ENCODE measurements at regions not wholly inside any gene's neighbourhood (a gene's known extent, or its start where the extent isn't known, plus 50 kb on each side); places are given as distances from the start of the nearest gene placed in this dataset.

DNA sequence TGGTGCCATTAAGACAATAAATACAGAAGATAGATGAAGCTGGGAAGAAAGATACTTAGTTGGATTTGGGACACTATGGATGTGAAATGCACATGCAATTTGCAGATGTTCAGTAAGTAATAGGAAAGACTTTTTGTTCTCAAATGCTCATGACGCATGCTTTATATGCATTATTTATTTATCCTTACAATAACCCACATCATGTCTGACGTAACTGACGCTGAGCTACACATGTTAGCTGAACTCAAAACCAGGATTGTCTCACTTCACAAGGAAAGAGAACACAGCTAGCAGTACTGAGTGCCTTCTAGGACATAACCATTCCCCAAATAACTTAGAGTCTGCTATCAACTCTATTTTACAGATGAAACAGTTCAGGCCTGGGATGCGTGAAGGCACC is 463.4 kb downstream of the FGF9 start:
- TF ChIP-seq, protein P1, sequence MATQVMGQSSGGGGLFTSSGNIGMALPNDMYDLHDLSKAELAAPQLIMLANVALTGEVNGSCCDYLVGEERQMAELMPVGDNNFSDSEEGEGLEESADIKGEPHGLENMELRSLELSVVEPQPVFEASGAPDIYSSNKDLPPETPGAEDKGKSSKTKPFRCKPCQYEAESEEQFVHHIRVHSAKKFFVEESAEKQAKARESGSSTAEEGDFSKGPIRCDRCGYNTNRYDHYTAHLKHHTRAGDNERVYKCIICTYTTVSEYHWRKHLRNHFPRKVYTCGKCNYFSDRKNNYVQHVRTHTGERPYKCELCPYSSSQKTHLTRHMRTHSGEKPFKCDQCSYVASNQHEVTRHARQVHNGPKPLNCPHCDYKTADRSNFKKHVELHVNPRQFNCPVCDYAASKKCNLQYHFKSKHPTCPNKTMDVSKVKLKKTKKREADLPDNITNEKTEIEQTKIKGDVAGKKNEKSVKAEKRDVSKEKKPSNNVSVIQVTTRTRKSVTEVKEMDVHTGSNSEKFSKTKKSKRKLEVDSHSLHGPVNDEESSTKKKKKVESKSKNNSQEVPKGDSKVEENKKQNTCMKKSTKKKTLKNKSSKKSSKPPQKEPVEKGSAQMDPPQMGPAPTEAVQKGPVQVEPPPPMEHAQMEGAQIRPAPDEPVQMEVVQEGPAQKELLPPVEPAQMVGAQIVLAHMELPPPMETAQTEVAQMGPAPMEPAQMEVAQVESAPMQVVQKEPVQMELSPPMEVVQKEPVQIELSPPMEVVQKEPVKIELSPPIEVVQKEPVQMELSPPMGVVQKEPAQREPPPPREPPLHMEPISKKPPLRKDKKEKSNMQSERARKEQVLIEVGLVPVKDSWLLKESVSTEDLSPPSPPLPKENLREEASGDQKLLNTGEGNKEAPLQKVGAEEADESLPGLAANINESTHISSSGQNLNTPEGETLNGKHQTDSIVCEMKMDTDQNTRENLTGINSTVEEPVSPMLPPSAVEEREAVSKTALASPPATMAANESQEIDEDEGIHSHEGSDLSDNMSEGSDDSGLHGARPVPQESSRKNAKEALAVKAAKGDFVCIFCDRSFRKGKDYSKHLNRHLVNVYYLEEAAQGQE (IDR thresholded peaks at IDR 0.05; ENCODE audit: unreplicated experiment): no peak
- TF ChIP-seq, protein P2, sequence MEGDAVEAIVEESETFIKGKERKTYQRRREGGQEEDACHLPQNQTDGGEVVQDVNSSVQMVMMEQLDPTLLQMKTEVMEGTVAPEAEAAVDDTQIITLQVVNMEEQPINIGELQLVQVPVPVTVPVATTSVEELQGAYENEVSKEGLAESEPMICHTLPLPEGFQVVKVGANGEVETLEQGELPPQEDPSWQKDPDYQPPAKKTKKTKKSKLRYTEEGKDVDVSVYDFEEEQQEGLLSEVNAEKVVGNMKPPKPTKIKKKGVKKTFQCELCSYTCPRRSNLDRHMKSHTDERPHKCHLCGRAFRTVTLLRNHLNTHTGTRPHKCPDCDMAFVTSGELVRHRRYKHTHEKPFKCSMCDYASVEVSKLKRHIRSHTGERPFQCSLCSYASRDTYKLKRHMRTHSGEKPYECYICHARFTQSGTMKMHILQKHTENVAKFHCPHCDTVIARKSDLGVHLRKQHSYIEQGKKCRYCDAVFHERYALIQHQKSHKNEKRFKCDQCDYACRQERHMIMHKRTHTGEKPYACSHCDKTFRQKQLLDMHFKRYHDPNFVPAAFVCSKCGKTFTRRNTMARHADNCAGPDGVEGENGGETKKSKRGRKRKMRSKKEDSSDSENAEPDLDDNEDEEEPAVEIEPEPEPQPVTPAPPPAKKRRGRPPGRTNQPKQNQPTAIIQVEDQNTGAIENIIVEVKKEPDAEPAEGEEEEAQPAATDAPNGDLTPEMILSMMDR (conservative IDR thresholded peaks at IDR 0.05; ENCODE audit: low read depth in 2 of 2): no peak
- TF ChIP-seq, protein P3, sequence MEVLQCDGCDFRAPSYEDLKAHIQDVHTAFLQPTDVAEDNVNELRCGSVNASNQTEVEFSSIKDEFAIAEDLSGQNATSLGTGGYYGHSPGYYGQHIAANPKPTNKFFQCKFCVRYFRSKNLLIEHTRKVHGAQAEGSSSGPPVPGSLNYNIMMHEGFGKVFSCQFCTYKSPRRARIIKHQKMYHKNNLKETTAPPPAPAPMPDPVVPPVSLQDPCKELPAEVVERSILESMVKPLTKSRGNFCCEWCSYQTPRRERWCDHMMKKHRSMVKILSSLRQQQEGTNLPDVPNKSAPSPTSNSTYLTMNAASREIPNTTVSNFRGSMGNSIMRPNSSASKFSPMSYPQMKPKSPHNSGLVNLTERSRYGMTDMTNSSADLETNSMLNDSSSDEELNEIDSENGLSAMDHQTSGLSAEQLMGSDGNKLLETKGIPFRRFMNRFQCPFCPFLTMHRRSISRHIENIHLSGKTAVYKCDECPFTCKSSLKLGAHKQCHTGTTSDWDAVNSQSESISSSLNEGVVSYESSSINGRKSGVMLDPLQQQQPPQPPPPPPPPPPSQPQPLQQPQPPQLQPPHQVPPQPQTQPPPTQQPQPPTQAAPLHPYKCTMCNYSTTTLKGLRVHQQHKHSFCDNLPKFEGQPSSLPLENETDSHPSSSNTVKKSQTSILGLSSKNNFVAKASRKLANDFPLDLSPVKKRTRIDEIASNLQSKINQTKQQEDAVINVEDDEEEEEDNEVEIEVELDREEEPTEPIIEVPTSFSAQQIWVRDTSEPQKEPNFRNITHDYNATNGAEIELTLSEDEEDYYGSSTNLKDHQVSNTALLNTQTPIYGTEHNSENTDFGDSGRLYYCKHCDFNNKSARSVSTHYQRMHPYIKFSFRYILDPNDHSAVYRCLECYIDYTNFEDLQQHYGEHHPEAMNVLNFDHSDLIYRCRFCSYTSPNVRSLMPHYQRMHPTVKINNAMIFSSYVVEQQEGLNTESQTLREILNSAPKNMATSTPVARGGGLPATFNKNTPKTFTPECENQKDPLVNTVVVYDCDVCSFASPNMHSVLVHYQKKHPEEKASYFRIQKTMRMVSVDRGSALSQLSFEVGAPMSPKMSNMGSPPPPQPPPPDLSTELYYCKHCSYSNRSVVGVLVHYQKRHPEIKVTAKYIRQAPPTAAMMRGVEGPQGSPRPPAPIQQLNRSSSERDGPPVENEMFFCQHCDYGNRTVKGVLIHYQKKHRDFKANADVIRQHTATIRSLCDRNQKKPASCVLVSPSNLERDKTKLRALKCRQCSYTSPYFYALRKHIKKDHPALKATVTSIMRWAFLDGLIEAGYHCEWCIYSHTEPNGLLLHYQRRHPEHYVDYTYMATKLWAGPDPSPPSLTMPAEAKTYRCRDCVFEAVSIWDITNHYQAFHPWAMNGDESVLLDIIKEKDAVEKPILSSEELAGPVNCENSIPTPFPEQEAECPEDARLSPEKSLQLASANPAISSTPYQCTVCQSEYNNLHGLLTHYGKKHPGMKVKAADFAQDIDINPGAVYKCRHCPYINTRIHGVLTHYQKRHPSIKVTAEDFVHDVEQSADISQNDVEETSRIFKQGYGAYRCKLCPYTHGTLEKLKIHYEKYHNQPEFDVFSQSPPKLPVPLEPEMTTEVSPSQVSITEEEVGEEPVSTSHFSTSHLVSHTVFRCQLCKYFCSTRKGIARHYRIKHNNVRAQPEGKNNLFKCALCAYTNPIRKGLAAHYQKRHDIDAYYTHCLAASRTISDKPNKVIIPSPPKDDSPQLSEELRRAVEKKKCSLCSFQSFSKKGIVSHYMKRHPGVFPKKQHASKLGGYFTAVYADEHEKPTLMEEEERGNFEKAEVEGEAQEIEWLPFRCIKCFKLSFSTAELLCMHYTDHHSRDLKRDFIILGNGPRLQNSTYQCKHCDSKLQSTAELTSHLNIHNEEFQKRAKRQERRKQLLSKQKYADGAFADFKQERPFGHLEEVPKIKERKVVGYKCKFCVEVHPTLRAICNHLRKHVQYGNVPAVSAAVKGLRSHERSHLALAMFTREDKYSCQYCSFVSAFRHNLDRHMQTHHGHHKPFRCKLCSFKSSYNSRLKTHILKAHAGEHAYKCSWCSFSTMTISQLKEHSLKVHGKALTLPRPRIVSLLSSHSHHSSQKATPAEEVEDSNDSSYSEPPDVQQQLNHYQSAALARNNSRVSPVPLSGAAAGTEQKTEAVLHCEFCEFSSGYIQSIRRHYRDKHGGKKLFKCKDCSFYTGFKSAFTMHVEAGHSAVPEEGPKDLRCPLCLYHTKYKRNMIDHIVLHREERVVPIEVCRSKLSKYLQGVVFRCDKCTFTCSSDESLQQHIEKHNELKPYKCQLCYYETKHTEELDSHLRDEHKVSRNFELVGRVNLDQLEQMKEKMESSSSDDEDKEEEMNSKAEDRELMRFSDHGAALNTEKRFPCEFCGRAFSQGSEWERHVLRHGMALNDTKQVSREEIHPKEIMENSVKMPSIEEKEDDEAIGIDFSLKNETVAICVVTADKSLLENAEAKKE (CRISPR knock-in tag; IDR thresholded peaks at IDR 0.05): no peak
- TF ChIP-seq EZH2phosphoT487 (IDR thresholded peaks at IDR 0.05; ENCODE audit: unreplicated experiment): no peak
- no peak for TF ChIP-seq CREB1 (CRISPR knock-in tag; IDR thresholded peaks at IDR 0.05; ENCODE audit: low read depth)
- TF ChIP-seq, protein P4, sequence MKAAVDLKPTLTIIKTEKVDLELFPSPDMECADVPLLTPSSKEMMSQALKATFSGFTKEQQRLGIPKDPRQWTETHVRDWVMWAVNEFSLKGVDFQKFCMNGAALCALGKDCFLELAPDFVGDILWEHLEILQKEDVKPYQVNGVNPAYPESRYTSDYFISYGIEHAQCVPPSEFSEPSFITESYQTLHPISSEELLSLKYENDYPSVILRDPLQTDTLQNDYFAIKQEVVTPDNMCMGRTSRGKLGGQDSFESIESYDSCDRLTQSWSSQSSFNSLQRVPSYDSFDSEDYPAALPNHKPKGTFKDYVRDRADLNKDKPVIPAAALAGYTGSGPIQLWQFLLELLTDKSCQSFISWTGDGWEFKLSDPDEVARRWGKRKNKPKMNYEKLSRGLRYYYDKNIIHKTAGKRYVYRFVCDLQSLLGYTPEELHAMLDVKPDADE (IDR thresholded peaks at IDR 0.05): no peak
- no peak for TF ChIP-seq EZH2 (IDR thresholded peaks at IDR 0.05; ENCODE audit: low read depth, unreplicated experiment)

Data from GM23338 (cell line).